NCI-H69 (cell line): ENCODE measurements at regions not wholly inside any gene's neighbourhood (a gene's known extent, or its start where the extent isn't known, plus 50 kb on each side); places are given as distances from the start of the nearest gene placed in this dataset.

Source experiments
- DNase-seq: peaks from one replicate; lab custom pipeline; 2025; lab: John Stamatoyannopoulos, UW

DNA sequence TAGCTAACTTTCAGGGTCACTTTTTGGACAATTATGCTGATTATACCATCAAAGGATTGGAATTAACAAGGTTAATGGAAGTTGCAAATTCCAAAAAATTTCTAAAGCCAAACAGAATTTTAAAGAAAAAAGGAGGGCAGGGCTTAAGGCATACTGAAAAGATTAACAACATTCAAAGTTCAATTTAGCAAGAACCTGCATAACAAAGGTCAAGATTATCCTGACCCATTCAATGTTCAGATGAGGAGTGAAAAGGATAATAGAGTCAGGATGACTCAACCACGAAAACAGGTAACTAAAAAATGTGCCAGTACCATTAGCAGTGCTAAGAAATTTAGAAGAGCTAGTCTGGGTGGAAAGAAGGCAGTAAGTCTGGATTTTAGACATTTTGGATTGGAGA is 139.8 kb upstream of the HNMT start:
- DNase-seq: no peak

DNA sequence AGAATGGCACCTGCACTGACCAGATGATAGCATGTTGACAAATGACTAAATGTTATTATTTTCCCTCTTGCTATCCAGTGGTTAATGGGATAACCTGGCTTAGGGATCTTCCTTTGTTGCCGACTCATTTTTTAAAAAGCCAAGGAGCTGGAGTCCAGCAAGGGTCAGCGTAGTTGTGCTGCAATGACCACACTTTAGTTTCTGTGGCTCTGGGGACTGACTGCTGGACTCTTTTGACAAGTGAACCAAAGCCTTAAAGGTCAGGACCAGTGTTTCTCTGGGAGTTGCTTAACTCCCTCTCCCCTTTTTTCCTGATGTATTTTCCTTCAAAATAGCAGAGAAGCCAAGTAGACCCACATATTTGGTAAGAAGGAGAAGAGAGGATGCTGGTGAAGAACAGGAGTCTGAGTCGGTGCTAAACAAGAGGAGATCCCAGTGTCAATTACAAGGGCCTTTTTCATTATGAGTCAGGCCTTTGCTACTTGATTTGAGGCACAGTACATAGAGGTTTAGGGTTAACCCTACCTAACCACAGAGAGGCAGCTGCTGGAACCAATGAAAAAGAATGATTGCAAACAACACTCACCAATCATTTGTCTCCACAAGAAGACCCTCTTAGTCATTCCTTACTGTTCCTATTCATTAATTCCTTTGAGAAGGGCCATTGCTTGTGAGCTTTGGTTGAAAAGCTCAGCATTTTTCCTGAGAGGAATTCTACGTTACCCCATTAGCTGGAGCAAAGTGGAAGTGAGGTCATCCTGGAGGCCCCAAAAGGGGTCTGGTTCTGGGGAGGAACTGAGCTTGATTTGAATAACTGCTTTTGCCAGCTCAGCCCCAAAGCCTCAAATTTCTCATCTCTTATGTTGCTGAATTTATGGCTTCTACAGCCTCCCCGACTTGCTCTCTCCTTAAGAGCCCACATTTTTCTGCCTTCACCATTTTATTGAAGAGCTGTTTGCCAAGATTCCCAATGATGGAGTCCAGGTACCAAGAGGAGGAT is 137.6 kb upstream of the HNMT start:
- DNase-seq: no peak

DNA sequence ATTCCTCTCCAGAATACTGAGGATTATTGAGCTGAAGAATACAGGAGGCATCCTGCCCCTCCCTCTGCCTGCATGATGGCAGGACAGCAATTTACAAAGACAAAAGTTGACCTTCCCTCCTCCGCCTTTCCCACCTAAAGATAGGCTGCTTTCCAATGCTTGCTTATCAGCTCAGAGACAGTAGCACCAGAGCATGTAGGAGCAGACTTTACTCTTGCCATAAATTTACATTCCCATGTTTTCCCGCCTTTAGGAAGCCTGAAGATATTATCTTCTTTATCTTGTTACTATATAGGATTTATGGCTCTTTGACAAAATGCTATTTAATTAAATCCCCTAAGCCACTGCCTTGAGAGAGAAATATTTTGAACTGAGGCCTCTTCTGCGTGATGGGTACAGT is 135.6 kb upstream of the HNMT start:
- peak; percentile 36 for DNase-seq

DNA sequence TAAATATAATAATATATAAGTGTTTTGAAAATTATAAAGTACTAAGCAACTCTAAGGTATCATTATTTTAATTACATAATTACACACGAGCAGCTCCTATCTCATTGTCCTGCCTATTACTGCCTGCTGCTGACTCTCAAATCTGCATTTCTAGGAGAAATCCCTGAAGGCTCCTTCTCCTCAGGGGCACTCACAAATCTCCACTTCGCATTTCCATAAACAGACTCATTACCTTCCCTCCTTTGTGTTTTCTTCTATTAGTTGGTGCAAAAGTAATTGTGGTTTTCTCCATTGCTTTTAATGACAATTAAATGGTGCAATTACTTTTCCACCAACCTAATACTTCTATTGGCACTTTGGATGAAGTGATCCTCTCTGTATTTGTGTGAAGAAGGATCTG is 135.0 kb upstream of the HNMT start:
- peak; percentile 80 for DNase-seq

DNA sequence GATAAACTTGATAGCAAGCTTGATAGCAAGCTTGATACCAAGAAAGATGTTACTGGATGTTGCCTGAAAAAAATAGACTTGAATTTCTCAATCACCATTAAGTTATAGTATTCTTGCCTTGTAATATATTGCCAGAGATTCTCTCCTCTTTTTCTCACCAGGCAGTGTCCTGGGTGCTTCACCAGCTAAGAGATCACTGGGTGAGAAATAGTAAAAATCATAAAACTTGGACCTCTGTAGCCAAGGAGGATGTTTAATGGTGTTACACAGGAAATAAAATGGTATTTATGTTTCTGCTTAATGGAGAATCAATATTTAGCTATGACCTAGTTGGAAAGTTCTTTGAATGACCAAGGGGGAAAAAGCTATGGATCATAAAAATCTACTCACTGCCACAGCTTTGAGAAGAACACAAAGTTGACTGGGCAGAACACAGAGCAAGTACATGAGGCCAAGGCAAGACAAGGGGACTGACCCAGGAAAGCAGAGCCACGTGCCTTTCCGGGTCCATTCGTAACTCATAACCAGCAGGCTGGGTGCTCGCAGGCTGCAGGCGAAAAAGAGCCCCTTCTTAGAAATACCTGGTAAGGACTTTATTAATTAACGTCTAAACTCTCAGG is 129.4 kb upstream of the HNMT start:
- DNase-seq: no peak

DNA sequence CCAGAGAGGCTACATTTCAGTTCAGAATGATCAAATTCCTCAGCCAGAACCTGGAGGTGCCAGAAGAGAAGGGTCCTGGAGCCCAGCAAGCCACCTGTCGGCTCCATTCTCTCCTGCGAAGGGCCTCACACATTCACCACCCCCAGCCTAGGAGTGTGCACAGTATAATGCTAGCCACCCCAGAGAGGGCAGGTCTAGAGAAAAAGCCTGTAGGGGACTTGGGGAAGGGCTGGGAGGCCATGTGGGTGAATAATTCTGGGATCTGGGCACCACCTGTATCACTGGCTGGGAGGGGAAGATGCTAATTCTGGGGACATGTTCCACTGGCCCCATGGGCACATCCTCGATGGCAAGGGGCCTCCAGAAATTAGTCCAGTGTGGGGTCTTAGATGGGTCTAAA is 127.6 kb upstream of the HNMT start:
- DNase-seq: no peak

DNA sequence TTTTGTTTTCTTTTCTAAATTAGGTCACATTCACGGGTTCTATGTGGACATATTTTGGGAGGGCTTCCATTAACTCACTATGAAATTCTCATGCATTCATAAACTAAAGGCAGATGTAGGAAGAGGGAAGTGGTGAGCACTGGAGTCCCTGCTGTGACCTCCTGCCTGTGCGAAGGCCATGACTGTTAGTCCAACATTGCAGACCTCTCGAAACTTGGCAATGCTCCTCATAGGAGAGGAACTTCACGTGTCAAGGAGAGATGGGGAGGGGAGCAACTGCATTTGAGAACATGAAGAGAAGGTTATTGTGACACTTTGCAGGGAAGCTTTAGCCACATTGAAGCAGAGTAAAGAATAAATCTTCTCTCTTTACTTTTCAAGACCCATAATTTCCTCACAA is 126.4 kb upstream of the HNMT start:
- DNase-seq: peak; percentile 28

DNA sequence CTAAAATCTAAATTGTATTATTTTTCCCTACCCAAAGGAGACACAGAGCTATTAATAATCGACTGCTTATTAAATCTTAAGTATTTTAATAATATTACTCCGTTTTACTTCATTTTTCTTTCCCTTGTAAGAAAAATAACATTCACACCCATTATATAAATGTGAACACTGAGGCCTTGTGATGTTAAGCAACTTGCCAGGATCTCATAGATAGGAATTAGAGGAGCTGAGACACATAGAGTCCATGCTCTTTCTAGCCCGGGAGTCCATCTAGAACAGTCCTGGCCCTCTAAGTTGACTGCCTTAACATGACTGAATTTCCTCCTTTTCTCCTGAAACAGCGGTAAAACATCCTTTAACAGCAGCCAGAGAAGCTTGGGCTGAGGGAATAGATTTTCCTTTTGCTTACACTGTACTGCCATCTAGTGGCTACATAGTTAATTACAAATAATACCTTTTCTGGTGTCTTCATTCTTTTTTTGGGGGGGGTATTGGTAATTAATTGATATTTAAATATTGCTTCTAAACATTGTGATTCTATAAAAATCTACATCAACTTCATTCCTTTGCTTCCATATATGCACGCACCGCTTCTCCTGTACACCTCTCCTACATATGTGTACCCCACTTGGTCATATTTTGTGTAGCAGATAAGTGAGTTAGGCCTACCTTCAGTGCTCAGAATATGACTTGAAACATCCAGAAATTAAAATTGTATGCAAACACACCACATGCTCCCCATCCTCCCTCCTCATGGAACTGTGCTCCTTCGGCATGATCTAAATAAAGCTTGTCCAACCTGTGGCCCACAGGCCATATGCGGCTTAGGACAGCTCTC is 125.8 kb upstream of the HNMT start:
- peak; percentile 56 for DNase-seq

DNA sequence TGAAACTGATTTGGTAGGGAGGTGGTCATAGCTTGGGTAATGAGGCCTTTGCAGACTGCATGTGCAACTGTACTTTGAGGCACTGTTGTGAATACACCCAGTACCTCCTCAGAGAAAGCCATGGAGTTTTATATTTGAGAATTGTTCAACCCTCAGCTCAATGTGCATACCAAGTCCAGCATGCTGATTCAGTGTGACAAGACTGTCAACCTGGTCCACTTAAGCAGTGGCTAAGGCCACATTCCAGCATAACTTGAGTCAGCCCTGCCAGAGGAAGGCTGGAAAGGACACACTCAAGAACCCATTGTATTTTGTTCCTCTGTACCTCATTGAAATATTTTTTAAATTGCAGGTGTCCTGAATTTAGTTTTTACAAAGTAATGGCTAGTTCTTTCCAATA is 121.8 kb upstream of the HNMT start:
- DNase-seq: no peak

DNA sequence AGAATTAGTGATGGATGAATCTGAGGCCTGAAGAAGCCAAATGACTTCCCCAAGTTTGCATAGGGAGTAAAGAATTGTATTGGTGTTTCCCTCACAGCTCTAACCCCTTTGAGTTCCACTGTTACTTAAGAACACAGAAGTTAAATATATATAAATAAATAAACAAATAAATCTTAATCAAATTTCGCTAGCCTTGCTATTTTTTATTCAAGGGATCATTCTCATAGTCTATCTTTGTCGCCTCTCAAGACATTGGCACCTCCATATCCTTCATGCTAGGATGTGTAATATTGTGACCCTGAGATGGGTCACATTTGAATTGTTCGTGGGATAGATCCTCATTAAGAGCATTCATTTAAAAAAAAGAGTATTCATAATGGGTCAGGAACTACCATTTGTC is 121.3 kb upstream of the HNMT start:
- no peak for DNase-seq

DNA sequence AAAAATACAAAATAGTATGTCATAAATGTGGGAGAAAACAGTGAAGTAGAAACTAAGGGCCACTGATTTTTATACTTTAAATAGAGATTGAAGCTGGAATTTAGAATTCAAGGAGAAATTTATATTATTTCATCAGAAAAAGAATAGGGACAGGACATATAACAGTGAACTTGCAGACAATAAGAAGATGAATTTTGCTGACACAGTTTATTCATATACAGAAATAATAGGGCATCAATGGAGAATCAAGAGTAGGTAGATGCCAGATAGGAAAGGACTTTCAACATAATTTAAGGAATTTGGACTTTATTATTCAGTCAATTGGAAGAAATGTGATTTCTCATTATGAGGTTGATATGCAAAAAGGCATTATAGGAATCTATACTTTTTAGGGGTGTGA is 118.9 kb upstream of the HNMT start:
- no peak for DNase-seq

DNA sequence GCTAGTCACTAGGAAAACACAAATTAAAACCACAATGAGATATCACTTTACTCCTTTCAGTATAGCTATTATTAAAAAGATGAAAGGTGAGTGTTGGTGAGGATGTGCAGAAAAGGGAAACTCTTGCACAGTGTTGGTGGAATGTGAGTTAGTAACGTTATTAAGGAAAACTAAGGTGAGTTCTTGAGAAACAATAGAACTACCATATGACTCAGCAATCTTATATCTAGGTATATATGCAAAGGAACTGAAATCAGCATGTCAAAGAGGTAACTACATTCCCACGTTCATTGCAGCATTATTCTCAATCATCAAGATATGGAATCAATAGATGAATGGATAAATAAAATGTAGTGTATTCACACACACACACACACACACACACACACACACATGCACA is 117.3 kb upstream of the HNMT start:
- DNase-seq: no peak

DNA sequence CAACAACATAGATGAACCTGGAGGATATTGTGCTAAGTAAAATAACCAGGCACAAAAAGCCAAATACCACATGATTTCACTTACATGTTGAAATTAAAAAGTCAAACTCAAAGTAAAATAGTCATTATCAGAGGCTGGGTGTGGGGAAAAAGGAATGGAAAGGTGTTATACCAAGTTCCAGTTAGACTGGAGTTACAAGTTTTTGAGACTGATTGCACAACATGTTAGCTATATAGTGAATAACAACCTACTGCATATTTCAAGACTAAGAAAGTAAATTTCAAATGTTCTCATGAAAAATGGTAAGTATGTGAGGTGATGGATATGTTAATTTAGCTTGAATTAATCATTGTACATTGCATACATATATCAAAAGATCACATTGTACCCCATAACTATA is 116.8 kb upstream of the HNMT start:
- DNase-seq: no peak

DNA sequence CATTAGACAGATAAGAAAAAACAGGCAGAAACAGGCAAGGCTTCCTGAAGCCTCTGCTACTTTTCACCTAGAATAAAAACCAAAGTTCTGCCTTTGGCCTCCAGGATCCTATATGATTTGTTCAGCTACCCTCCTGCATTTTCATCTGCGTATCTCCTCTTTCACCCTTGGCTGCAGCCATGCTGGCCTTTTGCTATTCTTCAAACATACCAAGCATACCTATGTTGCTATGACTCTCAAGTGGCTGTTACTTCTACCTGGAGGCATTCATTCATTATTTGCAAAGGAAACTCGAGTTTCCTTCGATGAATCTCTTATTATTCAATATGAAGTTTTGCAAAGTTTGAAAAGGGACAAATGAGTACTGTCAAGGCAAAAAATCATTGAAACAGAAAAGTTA is 106.4 kb upstream of the HNMT start:
- DNase-seq: no peak

DNA sequence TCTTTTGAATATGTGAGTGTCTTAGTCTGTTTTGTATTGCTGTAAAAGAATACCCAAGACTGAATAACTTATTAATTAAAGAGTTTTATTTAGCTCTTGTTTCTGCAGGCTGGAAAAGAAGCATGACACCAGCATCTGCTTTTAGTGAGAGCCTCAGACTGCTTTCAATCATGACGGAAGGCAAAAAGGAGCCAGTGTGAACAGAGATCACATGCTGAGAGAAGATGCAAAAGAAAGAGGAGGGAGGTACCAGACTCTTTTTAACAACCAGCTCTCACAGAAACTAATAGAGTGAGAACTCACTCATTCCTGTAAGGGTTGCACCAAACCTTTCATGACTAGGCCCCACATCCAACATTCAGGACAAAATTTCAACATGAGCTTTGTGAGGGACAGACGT is 101.6 kb upstream of the HNMT start:
- DNase-seq: no peak

DNA sequence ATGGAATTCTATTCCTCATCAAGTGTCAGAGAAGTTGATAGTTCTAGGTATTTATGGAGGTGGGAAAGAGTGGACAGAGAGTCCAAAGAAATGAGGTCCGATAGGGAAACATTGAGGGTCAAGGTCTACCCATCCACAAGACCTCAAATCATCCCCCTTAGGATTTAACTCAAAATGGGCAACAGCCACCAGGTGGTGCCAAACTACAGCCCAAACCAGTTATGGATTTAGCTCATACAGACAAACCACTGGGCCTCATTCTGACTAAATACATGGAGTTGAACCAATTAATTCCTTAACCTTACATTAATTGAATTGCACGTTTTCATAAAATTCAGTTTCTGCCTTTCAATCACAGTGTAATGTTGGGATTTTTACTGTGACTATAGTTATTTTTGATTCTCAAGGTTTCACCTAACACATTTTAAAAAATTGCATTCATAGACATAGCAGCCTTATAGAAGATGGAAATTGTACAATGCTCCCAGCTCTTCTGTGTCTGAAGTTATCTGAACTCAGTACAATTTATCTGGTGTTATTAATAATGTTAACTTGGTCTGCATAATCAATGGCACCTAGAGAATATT is 98.2 kb upstream of the HNMT start:
- peak; percentile 75 for DNase-seq

DNA sequence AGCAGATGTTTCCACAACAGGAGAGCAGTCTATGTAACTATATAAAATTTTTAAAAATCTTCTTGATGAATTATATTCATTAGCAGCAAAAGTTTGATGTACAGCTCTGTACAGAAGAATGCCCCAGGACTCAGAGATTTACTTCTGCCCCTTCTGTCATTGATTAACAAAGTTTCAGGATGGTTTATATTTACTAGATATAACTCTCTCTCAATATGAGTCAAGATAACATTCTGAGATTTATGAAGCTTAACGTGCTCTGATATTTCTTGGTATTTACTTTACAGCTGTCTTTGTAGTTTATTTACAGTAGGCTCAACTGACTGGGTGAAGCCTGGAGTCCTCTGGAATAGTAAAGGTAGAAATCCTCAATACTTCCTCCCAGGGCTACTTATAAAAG is 93.6 kb upstream of the HNMT start:
- no peak for DNase-seq

DNA sequence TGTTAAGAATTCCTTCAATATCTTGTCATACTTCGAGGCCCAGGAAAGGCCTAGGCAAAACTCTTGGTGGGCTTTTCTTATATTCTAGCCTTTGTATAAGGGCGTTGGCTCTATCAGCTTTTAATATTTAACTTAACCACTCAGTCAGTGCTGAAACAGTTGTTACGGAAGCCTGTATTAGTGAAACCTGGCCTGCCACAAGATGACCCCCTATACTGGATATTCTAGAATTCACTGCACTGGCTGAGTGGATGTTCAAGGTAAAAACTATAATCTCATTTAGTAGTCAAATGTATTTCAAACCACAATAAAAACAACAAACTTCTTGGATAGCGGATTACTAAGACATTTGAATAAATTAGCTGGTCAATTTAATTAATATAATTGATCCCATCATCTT is 91.7 kb upstream of the HNMT start:
- DNase-seq: no peak

DNA sequence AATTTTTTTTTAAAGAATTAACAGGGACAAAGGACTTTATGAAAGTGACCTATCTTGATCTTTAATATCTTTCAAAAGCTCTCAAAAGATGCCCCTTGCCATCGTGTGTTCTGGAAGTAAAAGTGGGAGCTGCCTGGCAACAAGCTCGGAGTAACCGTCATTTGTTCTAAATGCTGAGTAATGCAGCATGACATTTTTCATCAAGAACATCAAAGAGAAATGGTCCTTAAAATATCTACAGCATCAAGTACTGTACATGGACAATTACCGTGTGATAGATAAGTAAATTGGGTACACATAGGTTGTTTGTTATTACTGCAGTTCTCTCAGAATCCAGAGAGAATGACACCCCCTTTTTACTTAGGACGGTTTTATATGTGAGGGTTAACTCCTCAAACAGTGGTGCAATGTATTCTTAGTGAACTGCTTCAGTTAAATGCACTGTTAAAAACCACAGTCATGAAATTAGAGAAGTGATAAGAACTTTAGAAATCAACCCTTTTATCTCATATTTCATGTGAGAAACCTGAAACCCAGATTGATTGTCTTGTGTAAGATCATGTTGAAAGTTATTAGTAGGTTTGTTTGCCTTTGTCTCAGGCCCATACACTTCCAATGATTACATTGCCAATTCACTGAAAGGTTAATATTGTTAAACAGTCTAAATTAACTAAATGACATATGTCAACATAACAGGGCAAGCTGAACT is 90.6 kb upstream of the HNMT start:
- peak; percentile 19 for DNase-seq

DNA sequence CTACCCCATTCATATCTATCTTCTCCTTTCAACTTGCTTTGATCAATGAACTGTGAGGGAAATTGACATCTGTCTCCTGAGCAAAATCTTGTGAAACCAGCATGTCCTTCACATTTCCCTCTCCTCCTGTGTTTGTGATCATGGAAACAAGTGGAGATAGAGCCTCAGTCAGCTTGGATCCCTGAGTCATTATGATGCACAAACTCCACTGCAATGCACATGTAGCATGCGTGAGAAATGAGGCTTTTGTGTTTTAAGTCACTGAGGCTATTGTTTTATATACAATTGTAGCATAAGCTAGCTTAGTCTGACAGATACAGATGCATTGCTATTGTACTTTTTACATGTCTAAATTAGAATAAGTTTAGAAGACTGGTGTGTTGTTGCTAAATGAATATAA is 85.2 kb upstream of the HNMT start:
- DNase-seq: no peak

DNA sequence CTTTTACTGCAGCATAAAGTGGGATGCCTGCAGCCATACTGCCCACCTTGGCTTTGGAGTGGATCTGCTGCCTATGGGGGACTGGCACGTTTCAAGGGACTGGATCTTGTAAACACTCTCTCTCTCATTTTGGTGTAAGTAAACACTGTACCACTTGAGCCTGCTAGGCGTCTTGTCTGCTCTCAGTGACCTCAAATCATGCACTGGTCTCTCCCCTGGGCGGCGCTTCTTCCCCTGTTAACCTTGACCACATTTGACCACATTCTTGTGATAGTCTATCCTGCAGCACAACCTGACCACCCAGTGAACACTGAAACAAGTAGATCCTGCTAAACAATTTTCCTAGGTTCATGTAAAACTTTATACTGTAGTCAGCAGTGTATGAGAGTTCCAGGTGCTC is 82.6 kb upstream of the HNMT start:
- DNase-seq: no peak
